HepG2 (cell line): ENCODE measurements at regions not wholly inside any gene's neighbourhood (a gene's known extent, or its start where the extent isn't known, plus 50 kb on each side); places are given as distances from the start of the nearest gene placed in this dataset.

Source experiments
- ASH2L ChIP-seq: fragments of 300-600, 200-600 bp; sonication (generic); IDR thresholded peaks from 2 replicates; pipeline ENCODE4 v1.7.0; 2017; ENCODE audit warnings: low read depth, mild to moderate bottlenecking, moderate library complexity, mixed read lengths, low read length; ENCODE audit not compliant: insufficient read length
- ATF7-NPFF ChIP-seq: sonication (generic); formaldehyde crosslinking; IDR thresholded peaks from 2 replicates; pipeline ENCODE4 v1.8.1; 2023; ENCODE audit warnings: mild to moderate bottlenecking, low read depth, missing genetic modification reagents, moderate library complexity
- IKZF4 ChIP-seq: sonication (generic); formaldehyde crosslinking; IDR thresholded peaks from 2 replicates; pipeline ENCODE4 v1.5.1; 2020; ENCODE audit warnings: borderline replicate concordance, mild to moderate bottlenecking, low read depth, missing genetic modification reagents; ENCODE audit errors: not compliant biosample characterization
- NFYB ChIP-seq: sonication (generic); formaldehyde crosslinking; IDR thresholded peaks from 2 replicates; pipeline ENCODE4 v1.4.0; 2020; ENCODE audit warnings: missing genetic modification reagents
- SP4 ChIP-seq: sonication (generic); formaldehyde crosslinking; IDR thresholded peaks from 2 replicates; pipeline ENCODE4 v1.8.1; 2023; ENCODE audit warnings: mild to moderate bottlenecking, missing genetic modification reagents
- TCF7L2 ChIP-seq: IDR thresholded peaks from 2 replicates; pipeline ENCODE4 v1.6.1; 2011; ENCODE audit warnings: mild to moderate bottlenecking, low read depth, low read length, moderate library complexity
- XRCC5 ChIP-seq: fragments of 200-400 bp; formaldehyde crosslinking; optimal IDR thresholded peaks from 2 replicates; pipeline ENCODE3; 2017; ENCODE audit warnings: mild to moderate bottlenecking, low read length
- YEATS2 ChIP-seq: sonication (generic); formaldehyde crosslinking; IDR thresholded peaks from 2 replicates; pipeline ENCODE4 v1.4.0; 2020; ENCODE audit warnings: missing genetic modification reagents, borderline replicate concordance
- ZFX ChIP-seq: sonication (generic); formaldehyde crosslinking; IDR thresholded peaks from 2 replicates; pipeline ENCODE4 v1.4.0; 2020; ENCODE audit warnings: mild to moderate bottlenecking, low read depth, missing genetic modification reagents, moderate library complexity
- ZNF180 ChIP-seq: sonication (generic); formaldehyde crosslinking; IDR thresholded peaks from 2 replicates; pipeline ENCODE4 v1.4.0; 2020; ENCODE audit warnings: low read depth, missing genetic modification reagents, borderline replicate concordance
- ZNF678 ChIP-seq: sonication (generic); formaldehyde crosslinking; IDR thresholded peaks from 2 replicates; pipeline ENCODE4 v1.4.0; 2020; ENCODE audit warnings: mild to moderate bottlenecking, missing genetic modification reagents
- ZNF776 ChIP-seq: sonication (generic); formaldehyde crosslinking; IDR thresholded peaks from 2 replicates; pipeline ENCODE4 v1.4.0; 2020; ENCODE audit warnings: mild to moderate bottlenecking, missing genetic modification reagents
- ZSCAN25 ChIP-seq: sonication (generic); formaldehyde crosslinking; IDR thresholded peaks from 2 replicates; pipeline ENCODE4 v1.8.0; 2022; ENCODE audit warnings: mild to moderate bottlenecking, missing genetic modification reagents
- TF ChIP-seq, protein P1 (sequence below), 2 experiments: sonication (generic) in 1 of 2; formaldehyde crosslinking in 1 of 2; IDR thresholded peaks; 2 replicates each; pipeline versions ENCODE4 v1.5.1 to v1.6.1; 2011 to 2020; ENCODE audit warnings: borderline replicate concordance in 1 of 2, low read depth in 1 of 2, low read length in 1 of 2, mild to moderate bottlenecking in 1 of 2, missing genetic modification reagents in 1 of 2, moderate library complexity in 1 of 2
- TF ChIP-seq, protein P2 (sequence below): sonication (generic); formaldehyde crosslinking; IDR thresholded peaks from 2 replicates; pipeline ENCODE4 v1.9.0; 2022; ENCODE audit warnings: missing genetic modification reagents, mild to moderate bottlenecking, borderline replicate concordance
- TF ChIP-seq, protein P3 (sequence below): IDR thresholded peaks from 2 replicates; pipeline ENCODE4 v1.6.1; 2012; ENCODE audit warnings: low read length, improper control_type of control experiment
- TF ChIP-seq, protein P4 (sequence below): sonication (generic); formaldehyde crosslinking; IDR thresholded peaks from 2 replicates; pipeline ENCODE4 v1.4.0; 2020; ENCODE audit warnings: missing genetic modification reagents
- TF ChIP-seq, protein P5 (sequence below): sonication (generic); formaldehyde crosslinking; IDR thresholded peaks from 2 replicates; pipeline ENCODE4 v1.4.0; 2020; ENCODE audit warnings: missing genetic modification reagents, borderline replicate concordance

DNA sequence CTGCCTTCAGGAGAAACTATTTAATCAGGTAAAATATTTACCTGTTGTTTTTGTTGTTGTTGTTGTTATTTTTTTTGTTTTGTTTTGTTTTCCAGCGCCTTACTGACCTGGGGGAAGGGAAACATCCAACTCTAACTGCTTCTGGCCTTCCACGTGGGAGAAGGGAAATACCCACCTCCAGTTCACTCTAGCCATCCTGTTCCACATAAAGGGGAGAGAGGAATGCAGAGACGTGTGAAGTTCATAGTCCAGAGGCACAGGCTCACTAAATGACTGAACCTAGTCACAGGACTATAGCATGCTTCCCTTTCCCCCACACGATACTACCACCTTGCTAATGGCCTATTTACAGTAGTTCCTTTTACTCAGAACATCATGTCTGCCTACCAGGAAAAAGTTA lies 72.4 kb upstream of the VSTM5 start (continued):
- TF ChIP-seq, protein P1, sequence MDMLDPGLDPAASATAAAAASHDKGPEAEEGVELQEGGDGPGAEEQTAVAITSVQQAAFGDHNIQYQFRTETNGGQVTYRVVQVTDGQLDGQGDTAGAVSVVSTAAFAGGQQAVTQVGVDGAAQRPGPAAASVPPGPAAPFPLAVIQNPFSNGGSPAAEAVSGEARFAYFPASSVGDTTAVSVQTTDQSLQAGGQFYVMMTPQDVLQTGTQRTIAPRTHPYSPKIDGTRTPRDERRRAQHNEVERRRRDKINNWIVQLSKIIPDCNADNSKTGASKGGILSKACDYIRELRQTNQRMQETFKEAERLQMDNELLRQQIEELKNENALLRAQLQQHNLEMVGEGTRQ (IDR thresholded peaks at IDR 0.05; ENCODE audit: low read depth, low read length): no peak
- TF ChIP-seq, protein P1 (CRISPR knock-in tag; IDR thresholded peaks at IDR 0.05; ENCODE audit: borderline replicate concordance): no peak
- no peak for TF ChIP-seq ZNF678 (CRISPR knock-in tag)
- no peak for TF ChIP-seq NFYB (CRISPR knock-in tag)
- no peak for TF ChIP-seq IKZF4 (CRISPR knock-in tag)
- no peak for TF ChIP-seq ZSCAN25
- no peak for TF ChIP-seq ATF7-NPFF (CRISPR knock-in tag)
- TF ChIP-seq XRCC5: no peak
- TF ChIP-seq, protein P2, sequence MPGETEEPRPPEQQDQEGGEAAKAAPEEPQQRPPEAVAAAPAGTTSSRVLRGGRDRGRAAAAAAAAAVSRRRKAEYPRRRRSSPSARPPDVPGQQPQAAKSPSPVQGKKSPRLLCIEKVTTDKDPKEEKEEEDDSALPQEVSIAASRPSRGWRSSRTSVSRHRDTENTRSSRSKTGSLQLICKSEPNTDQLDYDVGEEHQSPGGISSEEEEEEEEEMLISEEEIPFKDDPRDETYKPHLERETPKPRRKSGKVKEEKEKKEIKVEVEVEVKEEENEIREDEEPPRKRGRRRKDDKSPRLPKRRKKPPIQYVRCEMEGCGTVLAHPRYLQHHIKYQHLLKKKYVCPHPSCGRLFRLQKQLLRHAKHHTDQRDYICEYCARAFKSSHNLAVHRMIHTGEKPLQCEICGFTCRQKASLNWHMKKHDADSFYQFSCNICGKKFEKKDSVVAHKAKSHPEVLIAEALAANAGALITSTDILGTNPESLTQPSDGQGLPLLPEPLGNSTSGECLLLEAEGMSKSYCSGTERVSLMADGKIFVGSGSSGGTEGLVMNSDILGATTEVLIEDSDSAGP (CRISPR knock-in tag): no peak
- no peak; the same call in 1 of the 2 replicates for TF ChIP-seq YEATS2
- TF ChIP-seq SP4: no peak
- TF ChIP-seq ZNF180 (CRISPR knock-in tag): no peak
- TF ChIP-seq, protein P3, sequence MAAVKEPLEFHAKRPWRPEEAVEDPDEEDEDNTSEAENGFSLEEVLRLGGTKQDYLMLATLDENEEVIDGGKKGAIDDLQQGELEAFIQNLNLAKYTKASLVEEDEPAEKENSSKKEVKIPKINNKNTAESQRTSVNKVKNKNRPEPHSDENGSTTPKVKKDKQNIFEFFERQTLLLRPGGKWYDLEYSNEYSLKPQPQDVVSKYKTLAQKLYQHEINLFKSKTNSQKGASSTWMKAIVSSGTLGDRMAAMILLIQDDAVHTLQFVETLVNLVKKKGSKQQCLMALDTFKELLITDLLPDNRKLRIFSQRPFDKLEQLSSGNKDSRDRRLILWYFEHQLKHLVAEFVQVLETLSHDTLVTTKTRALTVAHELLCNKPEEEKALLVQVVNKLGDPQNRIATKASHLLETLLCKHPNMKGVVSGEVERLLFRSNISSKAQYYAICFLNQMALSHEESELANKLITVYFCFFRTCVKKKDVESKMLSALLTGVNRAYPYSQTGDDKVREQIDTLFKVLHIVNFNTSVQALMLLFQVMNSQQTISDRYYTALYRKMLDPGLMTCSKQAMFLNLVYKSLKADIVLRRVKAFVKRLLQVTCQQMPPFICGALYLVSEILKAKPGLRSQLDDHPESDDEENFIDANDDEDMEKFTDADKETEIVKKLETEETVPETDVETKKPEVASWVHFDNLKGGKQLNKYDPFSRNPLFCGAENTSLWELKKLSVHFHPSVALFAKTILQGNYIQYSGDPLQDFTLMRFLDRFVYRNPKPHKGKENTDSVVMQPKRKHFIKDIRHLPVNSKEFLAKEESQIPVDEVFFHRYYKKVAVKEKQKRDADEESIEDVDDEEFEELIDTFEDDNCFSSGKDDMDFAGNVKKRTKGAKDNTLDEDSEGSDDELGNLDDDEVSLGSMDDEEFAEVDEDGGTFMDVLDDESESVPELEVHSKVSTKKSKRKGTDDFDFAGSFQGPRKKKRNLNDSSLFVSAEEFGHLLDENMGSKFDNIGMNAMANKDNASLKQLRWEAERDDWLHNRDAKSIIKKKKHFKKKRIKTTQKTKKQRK: no peak
- TF ChIP-seq TCF7L2: no peak
- TF ChIP-seq, protein P4, sequence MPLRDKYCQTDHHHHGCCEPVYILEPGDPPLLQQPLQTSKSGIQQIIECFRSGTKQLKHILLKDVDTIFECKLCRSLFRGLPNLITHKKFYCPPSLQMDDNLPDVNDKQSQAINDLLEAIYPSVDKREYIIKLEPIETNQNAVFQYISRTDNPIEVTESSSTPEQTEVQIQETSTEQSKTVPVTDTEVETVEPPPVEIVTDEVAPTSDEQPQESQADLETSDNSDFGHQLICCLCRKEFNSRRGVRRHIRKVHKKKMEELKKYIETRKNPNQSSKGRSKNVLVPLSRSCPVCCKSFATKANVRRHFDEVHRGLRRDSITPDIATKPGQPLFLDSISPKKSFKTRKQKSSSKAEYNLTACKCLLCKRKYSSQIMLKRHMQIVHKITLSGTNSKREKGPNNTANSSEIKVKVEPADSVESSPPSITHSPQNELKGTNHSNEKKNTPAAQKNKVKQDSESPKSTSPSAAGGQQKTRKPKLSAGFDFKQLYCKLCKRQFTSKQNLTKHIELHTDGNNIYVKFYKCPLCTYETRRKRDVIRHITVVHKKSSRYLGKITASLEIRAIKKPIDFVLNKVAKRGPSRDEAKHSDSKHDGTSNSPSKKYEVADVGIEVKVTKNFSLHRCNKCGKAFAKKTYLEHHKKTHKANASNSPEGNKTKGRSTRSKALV: no peak
- peak; percentile 27 for TF ChIP-seq ASH2L
- no peak for TF ChIP-seq ZNF776 (CRISPR knock-in tag)
- TF ChIP-seq ZFX (CRISPR knock-in tag): peak; percentile 56; the same call in 1 of the 2 replicates
- TF ChIP-seq, protein P5, sequence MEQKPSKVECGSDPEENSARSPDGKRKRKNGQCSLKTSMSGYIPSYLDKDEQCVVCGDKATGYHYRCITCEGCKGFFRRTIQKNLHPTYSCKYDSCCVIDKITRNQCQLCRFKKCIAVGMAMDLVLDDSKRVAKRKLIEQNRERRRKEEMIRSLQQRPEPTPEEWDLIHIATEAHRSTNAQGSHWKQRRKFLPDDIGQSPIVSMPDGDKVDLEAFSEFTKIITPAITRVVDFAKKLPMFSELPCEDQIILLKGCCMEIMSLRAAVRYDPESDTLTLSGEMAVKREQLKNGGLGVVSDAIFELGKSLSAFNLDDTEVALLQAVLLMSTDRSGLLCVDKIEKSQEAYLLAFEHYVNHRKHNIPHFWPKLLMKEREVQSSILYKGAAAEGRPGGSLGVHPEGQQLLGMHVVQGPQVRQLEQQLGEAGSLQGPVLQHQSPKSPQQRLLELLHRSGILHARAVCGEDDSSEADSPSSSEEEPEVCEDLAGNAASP (CRISPR knock-in tag): no peak
